HG02870 (cell line): ENCODE measurements at regions not wholly inside any gene's neighbourhood (a gene's known extent, or its start where the extent isn't known, plus 50 kb on each side); places are given as distances from the start of the nearest gene placed in this dataset.

Experiments used
- ATAC-seq: cut with Tn5 transposase; IDR thresholded peaks from one replicate; pipeline ENCODE4 v1.9.1; 2021; ENCODE audit warnings: mild to moderate bottlenecking, moderate library complexity; ENCODE audit not compliant: unreplicated experiment

- ATAC-seq, result peak; percentile 35
Measured at GRCh38 chrX:42944381-42944998, 166.5 kb upstream of the PPP1R2C start.

GRCh38 chrX:42946544-42947194 lies 168.7 kb upstream of the PPP1R2C start:
- ATAC-seq, result no peak

GRCh38 chrX:42948723-42949657 lies 171.0 kb upstream of the PPP1R2C start:
- ATAC-seq, result no peak

GRCh38 chrX:42951747-42952146 lies 173.8 kb upstream of the PPP1R2C start:
- ATAC-seq, result no peak

GRCh38 chrX:42952621-42953020 lies 174.7 kb upstream of the PPP1R2C start:
- no peak for ATAC-seq

GRCh38 chrX:42954880-42955279 lies 176.9 kb upstream of the PPP1R2C start:
- ATAC-seq, result no peak

- ATAC-seq, result peak; percentile 79
Measured at GRCh38 chrX:42955349-42955748, 177.4 kb upstream of the PPP1R2C start.

- ATAC-seq, result no peak
Measured at GRCh38 chrX:42967681-42968300, 189.8 kb upstream of the PPP1R2C start.

GRCh38 chrX:42973321-42973720 lies 195.4 kb upstream of the PPP1R2C start:
- no peak for ATAC-seq

- ATAC-seq, result no peak
Measured at GRCh38 chrX:42975906-42976305, 197.9 kb upstream of the PPP1R2C start.

- no peak for ATAC-seq
Measured at GRCh38 chrX:42976746-42977366, 198.9 kb upstream of the PPP1R2C start.

- no peak for ATAC-seq
Measured at GRCh38 chrX:42978655-42979379, 200.9 kb upstream of the PPP1R2C start.

- no peak for ATAC-seq
Measured at GRCh38 chrX:42988700-42989099, 210.7 kb upstream of the PPP1R2C start.

GRCh38 chrX:42992199-42992943 lies 214.4 kb upstream of the PPP1R2C start:
- no peak for ATAC-seq

- no peak for ATAC-seq
Measured at GRCh38 chrX:42996861-42997260, 218.9 kb upstream of the PPP1R2C start.

GRCh38 chrX:43000121-43000520 lies 222.2 kb upstream of the PPP1R2C start:
- no peak for ATAC-seq

GRCh38 chrX:43002526-43003203 lies 224.7 kb upstream of the PPP1R2C start:
- peak; percentile 76 for ATAC-seq

GRCh38 chrX:43003204-43003565 lies 225.2 kb upstream of the PPP1R2C start:
- peak; percentile 29 for ATAC-seq

- ATAC-seq, result no peak
Measured at GRCh38 chrX:43003939-43004338, 226.0 kb upstream of the PPP1R2C start.
